Endodermal cell (in vitro differentiated cells): ENCODE measurements at regions not wholly inside any gene's neighbourhood (a gene's known extent, or its start where the extent isn't known, plus 50 kb on each side); places are given as distances from the start of the nearest gene placed in this dataset.

Experiments
- DNase-seq: peaks from one replicate; pipeline ENCODE4 v3.0.0-alpha.2; 2017
- H3K27ac ChIP-seq: 2 replicates; pipeline ENCODE4 v1.5.1; 2013; ENCODE audit warnings: mild to moderate bottlenecking, low read depth, low read length, moderate library complexity
- H3K27me3 ChIP-seq: 2 replicates; pipeline ENCODE4 v1.6.1; 2013; ENCODE audit warnings: mild to moderate bottlenecking, low read length, moderate library complexity; ENCODE audit not compliant: insufficient read depth, control insufficient read depth, poor library complexity, severe bottlenecking
- H3K36me3 ChIP-seq: 2 replicates; pipeline ENCODE4 v1.7.0; 2013; ENCODE audit warnings: mild to moderate bottlenecking, low read length, moderate library complexity; ENCODE audit not compliant: control insufficient read depth, insufficient read depth
- H3K4me1 ChIP-seq: one replicate; pipeline ENCODE4 v1.7.0; 2013; ENCODE audit warnings: low read length; ENCODE audit not compliant: control insufficient read depth, insufficient read depth
- H3K4me3 ChIP-seq: 2 replicates; pipeline ENCODE4 v1.5.1; 2013; ENCODE audit warnings: mild to moderate bottlenecking, low read length, moderate library complexity
- H3K9ac ChIP-seq: 2 replicates; pipeline ENCODE4 v1.6.1; 2013; ENCODE audit warnings: mild to moderate bottlenecking, low read length, moderate library complexity; ENCODE audit not compliant: poor library complexity, severe bottlenecking; ENCODE audit errors: extremely low read depth
- H3K9me3 ChIP-seq: 2 replicates; pipeline ENCODE4 v1.6.1; 2013; ENCODE audit warnings: mild to moderate bottlenecking, low read length, moderate library complexity; ENCODE audit not compliant: control insufficient read depth
- H3K27ac Mint-ChIP-seq: 2 replicates; pipeline ENCODE4 v1.8.0; 2020; ENCODE audit warnings: mixed read lengths
- H3K27me3 Mint-ChIP-seq: 2 replicates; pipeline ENCODE4 v1.8.0; 2021; ENCODE audit warnings: mild to moderate bottlenecking, mixed read lengths; ENCODE audit not compliant: insufficient read depth
- H3K36me3 Mint-ChIP-seq: 2 replicates; pipeline ENCODE4 v1.8.0; 2020; ENCODE audit warnings: low read depth, mixed read lengths
- H3K4me1 Mint-ChIP-seq: 2 replicates; pipeline ENCODE4 v1.8.0; 2020; ENCODE audit warnings: mixed read lengths
- H3K4me3 Mint-ChIP-seq: 2 replicates; pipeline ENCODE4 v1.8.0; 2020; ENCODE audit warnings: mild to moderate bottlenecking, moderate library complexity, mixed read lengths
- H3K9me3 Mint-ChIP-seq: 2 replicates; pipeline ENCODE4 v1.8.0; 2020; ENCODE audit warnings: mild to moderate bottlenecking, mixed read lengths
- WGBS, 2 experiments: methylation state at CpG; one replicate each; pipeline versions ENCODE4 v1.1.5 to v1.1.7; 2013; ENCODE audit warnings: missing lambda C conversion rate in 2 of 2, mixed read lengths in 1 of 2; ENCODE audit not compliant: insufficient coverage in 1 of 2, insufficient read length in 1 of 2; 5-methylcytosine and 5-hydroxymethylcytosine counted together
- TF ChIP-seq, protein P1 (sequence below): fragments of 200-600 bp; sonication (generic); conservative IDR thresholded peaks from 2 replicates; pipeline ENCODE4 v1.5.0; 2021; ENCODE audit warnings: antibody characterized with exemption, mild to moderate bottlenecking

GRCh38 chr1:82830690-82831380, 1030.1 kb downstream of the ADGRL2 start:
- no peak for DNase-seq
- WGBS, 2 experiments = 91% methylated on average over 4 to 6 of the region's 6 CpGs
- Histone ChIP-seq H3K9ac (no peak overlapping the region), H3K36me3 (no peaks in the 10 kb centered on the region), H3K27ac (no peak overlapping the region), H3K9me3 (no peaks in the 10 kb centered on the region), H3K27me3 (no peaks in the 10 kb centered on the region), H3K4me1 (no peaks in the 10 kb centered on the region), H3K4me3 (no peak overlapping the region)
- Mint-ChIP-seq H3K36me3 (no peaks in the 10 kb centered on the region), H3K4me1 (peaks cover 9% of the 10 kb centered on the region), H3K4me3 (no peak overlapping the region), H3K9me3 (no peaks in the 10 kb centered on the region), H3K27me3 (no peaks in the 10 kb centered on the region), H3K27ac (no peak overlapping the region)
- TF ChIP-seq, protein P1, sequence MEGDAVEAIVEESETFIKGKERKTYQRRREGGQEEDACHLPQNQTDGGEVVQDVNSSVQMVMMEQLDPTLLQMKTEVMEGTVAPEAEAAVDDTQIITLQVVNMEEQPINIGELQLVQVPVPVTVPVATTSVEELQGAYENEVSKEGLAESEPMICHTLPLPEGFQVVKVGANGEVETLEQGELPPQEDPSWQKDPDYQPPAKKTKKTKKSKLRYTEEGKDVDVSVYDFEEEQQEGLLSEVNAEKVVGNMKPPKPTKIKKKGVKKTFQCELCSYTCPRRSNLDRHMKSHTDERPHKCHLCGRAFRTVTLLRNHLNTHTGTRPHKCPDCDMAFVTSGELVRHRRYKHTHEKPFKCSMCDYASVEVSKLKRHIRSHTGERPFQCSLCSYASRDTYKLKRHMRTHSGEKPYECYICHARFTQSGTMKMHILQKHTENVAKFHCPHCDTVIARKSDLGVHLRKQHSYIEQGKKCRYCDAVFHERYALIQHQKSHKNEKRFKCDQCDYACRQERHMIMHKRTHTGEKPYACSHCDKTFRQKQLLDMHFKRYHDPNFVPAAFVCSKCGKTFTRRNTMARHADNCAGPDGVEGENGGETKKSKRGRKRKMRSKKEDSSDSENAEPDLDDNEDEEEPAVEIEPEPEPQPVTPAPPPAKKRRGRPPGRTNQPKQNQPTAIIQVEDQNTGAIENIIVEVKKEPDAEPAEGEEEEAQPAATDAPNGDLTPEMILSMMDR = no peak

- 78 to 94% methylated on average over 1 of the region's 1 CpG for whole genome bisulfite sequencing, 2 experiments
- H3K4me3 Mint-ChIP-seq = no peak overlapping the region
- DNase-seq = no peak
- H3K4me1 Mint-ChIP-seq = peaks cover 11% of the 10 kb centered on the region
- H3K27me3 Mint-ChIP-seq = no peaks in the 10 kb centered on the region
- H3K4me1 ChIP-seq = no peaks in the 10 kb centered on the region
- no peak overlapping the region for H3K4me3 ChIP-seq
- H3K27me3 ChIP-seq = no peaks in the 10 kb centered on the region
- H3K27ac Mint-ChIP-seq = no peak overlapping the region
- TF ChIP-seq, protein P1 = no peak
- H3K9me3 ChIP-seq = no peaks in the 10 kb centered on the region
- no peaks in the 10 kb centered on the region for H3K36me3 Mint-ChIP-seq
- H3K36me3 ChIP-seq = no peaks in the 10 kb centered on the region
- no peaks in the 10 kb centered on the region for H3K9me3 Mint-ChIP-seq
- no peak overlapping the region for H3K9ac ChIP-seq
- no peak overlapping the region for H3K27ac ChIP-seq
Observed at GRCh38 chr1:82829527-82829926, 1028.8 kb downstream of the ADGRL2 start.

- H3K27me3 ChIP-seq = no peaks in the 10 kb centered on the region
- no peak for DNase-seq
Observed at GRCh38 chr1:82823876-82824275, 1023.1 kb downstream of the ADGRL2 start.

More at GRCh38 chr1:82823876-82824275, 1023.1 kb downstream of the ADGRL2 start:
- TF ChIP-seq, protein P1 = no peak
- no peak overlapping the region for H3K4me3 Mint-ChIP-seq
- no peak overlapping the region for H3K27ac Mint-ChIP-seq
- Histone ChIP-seq H3K9me3 (no peaks in the 10 kb centered on the region), H3K4me1 (no peaks in the 10 kb centered on the region), H3K36me3 (no peaks in the 10 kb centered on the region), H3K27ac (no peak overlapping the region), H3K9ac (no peak overlapping the region), H3K4me3 (no peak overlapping the region)
- no peaks in the 10 kb centered on the region for H3K36me3 Mint-ChIP-seq
- H3K27me3 Mint-ChIP-seq = no peaks in the 10 kb centered on the region
- no peaks in the 10 kb centered on the region for H3K9me3 Mint-ChIP-seq
- WGBS, 2 experiments = 98% methylated on average over 3 of the region's 3 CpGs; no CpG with 5 or more reads in 1 of the 2 experiments
- H3K4me1 Mint-ChIP-seq = peaks cover 17% of the 10 kb centered on the region
